GM19455 (cell line): ENCODE measurements at regions not wholly inside any gene's neighbourhood (a gene's known extent, or its start where the extent isn't known, plus 50 kb on each side); places are given as distances from the start of the nearest gene placed in this dataset.
"Not testable (repeated sequence)": the region's sequence is repeated elsewhere in the genome, so short reads cannot be mapped to it uniquely, and the experiment has no call there.

Experiments
- ATAC-seq: cut with Tn5 transposase; IDR thresholded peaks from one replicate; pipeline ENCODE4 v1.9.1; 2021; ENCODE audit not compliant: unreplicated experiment

GRCh38 chrX:128653524-128654060 lies 601.4 kb upstream of the ACTRT1 start:
- ATAC-seq, result no peak

GRCh38 chrX:128650326-128650725 lies 598.1 kb upstream of the ACTRT1 start:
- no peak for ATAC-seq

DNA sequence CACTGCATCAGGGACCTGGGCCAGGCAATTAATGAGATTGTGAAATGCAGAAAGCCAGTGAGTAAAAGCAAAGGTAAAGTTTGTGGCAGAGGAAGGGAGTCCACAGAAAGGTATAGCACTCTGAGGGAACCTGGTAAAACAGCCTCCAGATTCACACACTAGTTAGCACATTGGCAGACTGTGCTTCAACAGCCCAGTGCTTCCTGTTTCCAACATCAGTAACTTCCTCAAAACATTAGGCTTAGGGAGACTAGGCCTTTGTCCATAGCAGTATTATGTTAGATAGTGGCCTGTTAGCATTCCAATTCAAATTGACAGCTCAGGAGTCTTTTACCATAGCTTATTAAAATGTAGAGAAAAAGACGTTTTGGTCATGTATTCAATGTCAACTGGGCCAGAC lies 582.6 kb upstream of the ACTRT1 start:
- ATAC-seq, result no peak

GRCh38 chrX:128623361-128623760 lies 571.2 kb upstream of the ACTRT1 start:
- ATAC-seq, result no peak

DNA sequence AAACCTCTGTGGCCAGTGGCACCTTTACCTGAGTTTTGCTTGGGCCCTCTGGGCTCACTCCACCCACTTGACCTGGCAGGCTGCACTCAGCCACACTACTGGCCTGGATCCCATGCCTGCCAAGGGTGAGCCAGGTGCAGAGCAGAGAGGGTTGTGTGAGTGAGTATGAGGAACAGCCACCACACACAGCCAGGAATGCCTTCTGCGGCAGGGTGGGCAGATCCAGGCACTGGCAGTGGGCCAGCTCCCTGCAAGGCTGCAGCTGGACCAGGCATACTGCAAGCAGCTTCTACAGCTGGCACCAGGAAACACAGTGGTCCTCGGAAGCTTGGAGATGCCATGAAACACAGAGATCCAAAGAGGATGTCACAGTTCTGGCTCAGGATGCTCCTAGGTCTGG lies 570.1 kb upstream of the ACTRT1 start:
- no peak for ATAC-seq

- ATAC-seq, result no peak
These were observed 567.3 kb upstream of the ACTRT1 start for GRCh38 chrX:128619490-128619889.

- ATAC-seq, result no peak
These were observed 564.7 kb upstream of the ACTRT1 start for GRCh38 chrX:128616933-128617332.

DNA sequence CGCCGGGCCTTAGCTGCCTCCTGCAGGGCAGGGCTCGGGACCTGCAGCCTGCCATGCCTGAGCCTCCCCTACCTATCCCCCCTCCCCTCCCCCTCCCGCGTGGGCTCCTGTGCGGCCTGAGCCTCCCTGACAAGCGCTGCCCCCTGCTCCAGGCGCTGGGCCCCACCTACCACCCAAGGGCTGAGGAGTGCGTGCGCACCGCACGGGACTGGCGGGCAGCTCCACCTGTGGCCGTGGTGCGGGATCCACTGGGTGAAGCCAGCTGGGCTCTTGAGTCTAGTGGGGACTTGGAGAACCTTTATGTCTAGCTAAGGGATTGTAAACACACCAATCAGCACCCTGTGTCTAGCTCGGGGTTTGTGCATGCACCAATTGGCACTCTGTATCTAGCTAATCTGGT lies 554.6 kb upstream of the ACTRT1 start:
- ATAC-seq, result not testable (repeated sequence)

GRCh38 chrX:128606357-128606756 lies 554.2 kb upstream of the ACTRT1 start:
- ATAC-seq, result not testable (repeated sequence)

DNA sequence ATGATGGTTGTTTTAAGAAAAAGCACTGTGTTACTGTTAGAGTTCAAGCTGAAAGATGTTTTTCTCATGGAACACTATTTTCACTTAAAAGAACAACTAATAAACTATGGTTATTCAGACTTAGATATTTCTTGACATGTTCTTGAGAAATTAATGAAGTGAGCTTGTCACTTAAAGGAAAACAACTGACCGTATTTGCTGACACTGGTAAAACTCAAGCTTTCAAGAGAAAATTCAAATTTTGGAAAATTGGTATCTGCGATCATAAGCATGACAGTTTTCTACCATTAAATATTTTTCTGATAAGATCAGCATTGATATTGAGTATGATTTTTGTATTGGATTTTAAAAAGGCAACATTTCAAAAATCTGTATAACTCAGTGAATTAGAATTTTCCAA lies 549.5 kb upstream of the ACTRT1 start:
- ATAC-seq, result no peak

DNA sequence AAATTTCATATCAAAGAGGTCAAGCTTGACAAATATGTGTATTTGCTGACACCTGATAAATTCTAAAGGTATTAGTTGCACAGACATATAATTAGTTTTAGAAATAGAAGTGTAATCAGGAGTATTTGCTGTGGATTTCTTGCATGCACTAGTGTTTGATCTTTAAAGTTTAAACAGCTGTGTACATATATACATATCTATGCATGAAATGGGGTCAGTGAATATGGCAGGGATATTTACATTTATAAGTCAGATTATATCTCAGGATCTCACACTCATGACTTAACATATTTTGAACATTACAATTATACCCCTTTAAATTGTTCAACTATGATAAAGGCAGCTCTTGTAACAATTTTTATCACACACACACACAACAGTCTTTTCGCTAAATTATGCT lies 547.4 kb upstream of the ACTRT1 start:
- no peak for ATAC-seq

DNA sequence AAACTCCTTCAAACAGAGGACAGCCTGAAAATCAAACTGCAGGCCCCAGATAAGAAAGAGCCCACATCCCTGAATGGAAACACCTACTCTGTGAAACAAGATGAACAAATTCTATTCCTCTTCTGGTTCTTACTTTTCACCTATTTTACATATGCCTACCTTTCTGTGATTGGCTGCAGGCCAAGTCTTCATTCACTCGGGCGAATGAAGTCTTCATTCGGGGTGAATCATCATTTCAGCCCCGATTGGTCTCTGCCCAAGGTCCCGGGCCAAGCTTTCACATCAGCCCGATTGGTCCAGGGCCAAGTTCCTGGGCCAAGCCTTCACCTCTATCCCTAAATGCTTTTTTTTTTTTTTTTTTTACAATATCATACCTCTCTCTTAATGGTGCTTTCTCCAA lies 529.8 kb upstream of the ACTRT1 start:
- ATAC-seq, result no peak

DNA sequence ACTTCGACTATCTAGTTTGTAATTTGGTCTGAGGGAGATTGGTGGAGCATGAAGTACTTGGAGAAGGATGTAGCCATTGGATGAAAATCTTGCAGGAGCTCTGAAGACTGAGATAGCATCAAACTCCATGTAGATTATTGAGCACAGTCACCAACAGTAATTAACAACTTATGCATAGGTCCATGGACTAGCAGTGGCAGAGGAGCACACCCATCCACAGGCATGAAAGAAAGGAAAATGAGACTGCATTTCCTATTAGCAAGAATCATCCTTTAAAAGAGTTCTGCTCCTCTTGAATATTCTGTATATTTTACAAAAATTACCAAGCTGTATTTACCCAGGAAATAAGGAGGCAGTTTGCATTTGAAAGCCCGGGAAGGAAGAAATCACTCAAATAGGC lies 529.4 kb upstream of the ACTRT1 start:
- no peak for ATAC-seq

DNA sequence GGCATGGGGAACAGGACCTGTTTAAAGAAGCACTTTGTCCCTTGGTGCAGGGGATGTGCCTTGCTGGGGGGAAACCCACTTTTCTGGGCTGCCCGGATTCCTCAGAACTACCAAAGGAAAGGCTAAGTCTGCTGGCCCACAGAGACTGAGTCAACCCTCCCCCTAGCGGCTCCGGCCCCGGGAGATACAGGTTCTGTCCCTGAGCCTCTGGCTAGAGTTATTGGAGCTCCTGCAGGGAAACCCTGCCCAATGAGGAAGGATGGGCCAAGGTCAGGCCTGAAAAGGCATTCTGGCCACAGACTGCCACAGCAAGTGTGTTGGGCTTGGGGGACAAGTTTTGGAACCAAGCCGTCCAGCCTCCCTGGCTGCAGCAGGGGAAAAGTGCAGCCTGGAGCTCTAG lies 490.9 kb upstream of the ACTRT1 start:
- no peak for ATAC-seq

DNA sequence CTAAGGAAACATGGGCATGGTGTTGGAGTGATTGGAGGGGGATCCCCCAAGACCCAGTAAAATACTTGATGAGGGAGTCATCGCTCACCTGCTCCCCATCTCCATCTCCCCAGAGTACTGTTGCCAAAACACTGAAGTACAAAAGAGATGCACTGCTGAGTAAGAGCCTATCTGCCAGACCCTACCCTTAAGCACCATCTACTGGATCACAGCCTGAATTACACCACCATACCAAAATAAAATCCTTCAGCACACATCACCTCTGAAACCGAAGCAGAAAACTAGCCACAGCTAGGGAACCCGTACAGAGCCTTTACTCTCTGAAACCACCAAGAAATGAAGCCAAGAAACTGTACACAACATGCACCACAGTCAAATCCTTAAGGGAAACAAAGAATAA lies 466.3 kb upstream of the ACTRT1 start:
- no peak for ATAC-seq

DNA sequence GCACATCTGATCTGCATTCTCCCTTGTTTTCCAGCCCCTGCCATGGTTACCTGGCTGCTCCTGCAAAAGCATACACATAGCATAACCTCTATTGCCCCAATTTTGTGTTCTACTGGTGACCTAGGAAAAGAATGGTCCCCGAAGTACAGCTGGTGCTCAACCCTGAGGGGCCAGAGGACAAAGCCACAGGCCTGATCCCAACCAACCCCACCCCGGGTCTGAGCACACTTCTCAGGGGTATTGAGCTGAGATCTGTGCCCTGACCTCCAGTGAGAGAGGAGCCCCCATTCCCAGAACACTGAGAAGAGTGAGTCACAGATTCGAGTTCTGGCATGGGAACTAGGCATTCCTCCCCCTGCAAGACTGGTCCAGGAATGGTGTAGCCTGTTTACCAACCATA lies 465.5 kb upstream of the ACTRT1 start:
- no peak for ATAC-seq

DNA sequence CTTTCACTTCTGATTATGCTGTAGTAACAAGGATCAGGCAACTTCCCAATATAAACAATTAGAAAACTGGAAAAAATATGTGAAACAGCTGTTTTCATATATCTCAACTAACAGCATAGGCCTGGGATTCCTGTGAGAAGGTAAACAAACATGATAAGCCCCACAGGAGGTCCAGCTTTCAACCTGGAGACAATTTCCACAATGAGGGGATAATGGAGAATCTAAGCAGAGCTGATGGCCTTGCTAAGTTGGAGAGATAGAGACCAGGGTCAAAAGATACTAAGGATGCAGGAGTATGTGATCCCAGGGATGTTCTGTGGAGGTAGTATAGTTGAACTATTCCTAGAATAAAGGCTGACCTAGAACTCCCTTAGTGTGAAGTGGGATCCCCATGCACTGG lies 452.3 kb upstream of the ACTRT1 start:
- ATAC-seq, result no peak

DNA sequence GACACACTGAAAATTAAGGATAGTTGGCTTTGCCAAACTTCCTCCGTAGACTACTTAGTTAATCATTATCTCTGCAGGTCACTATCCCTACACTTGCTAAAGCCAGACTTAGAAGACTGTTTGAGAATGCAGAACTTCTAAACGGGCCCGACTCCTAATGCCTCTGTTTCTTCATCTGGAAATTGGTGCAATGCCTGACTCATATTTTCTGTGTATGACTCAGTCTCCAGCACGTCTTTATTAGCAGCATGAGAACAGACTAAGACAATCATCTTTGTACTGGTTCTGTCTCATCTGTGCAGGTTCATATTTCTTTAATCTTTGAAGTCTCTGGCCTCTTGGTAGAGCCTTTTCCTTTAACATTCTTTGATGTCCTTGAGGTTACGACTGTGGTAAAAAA lies 411.9 kb upstream of the ACTRT1 start:
- no peak for ATAC-seq

DNA sequence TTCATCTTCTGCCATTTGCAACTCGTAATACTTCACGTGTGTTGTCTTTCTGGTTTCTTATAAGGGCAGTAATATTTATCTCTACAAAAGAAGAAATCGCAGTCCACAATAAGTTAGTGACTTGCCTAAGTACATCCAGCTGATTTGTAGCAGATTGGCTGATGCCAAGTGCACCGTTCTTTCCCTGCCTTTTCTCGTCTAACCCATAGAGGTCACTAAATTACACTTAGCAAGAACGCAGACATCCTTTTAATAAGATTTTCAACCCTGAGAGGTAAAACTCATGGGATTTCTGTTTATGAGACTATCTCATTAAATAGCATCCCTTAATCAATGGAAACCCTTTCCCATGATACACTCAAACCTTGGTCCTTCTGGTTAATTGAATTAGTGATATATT lies 408.6 kb upstream of the ACTRT1 start:
- ATAC-seq, result no peak

GRCh38 chrX:128458888-128459287 lies 406.7 kb upstream of the ACTRT1 start:
- no peak for ATAC-seq

- no peak for ATAC-seq
These were observed 405.5 kb upstream of the ACTRT1 start for GRCh38 chrX:128457674-128458073.

DNA sequence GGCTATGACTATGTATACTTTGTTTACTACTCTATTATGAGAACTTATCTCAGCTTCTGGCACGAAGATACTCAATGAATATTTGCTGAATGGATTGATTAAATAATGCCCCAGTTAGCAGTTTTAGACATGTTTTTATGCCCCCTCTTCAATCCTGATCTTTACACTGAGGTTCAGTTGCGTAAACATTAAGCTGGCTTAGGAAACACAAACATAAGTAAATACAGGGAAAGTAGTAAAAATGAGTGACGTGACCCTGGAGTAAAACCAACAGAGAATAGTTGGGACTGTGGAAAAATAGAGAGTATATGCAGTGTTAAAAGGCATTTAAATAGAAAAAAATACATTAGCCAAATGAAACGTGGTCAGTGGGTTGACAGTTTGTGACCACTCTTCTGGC lies 387.0 kb upstream of the ACTRT1 start:
- no peak for ATAC-seq

- no peak for ATAC-seq
These were observed 385.9 kb upstream of the ACTRT1 start for GRCh38 chrX:128438082-128438481.
